Kidney epithelial cell (primary cell): ENCODE measurements at regions not wholly inside any gene's neighbourhood (a gene's known extent, or its start where the extent isn't known, plus 50 kb on each side); places are given as distances from the start of the nearest gene placed in this dataset.
"Not testable (repeated sequence)": the region's sequence is repeated elsewhere in the genome, so short reads cannot be mapped to it uniquely, and the experiment has no call there.

Experiments used
- DNase-seq: peaks from one replicate; pipeline ENCODE4 v3.0.0-alpha.2; 2010; ENCODE audit warnings: low read depth
- H3K27me3 ChIP-seq: 2 replicates; pipeline ENCODE4 v1.6.0; 2011; ENCODE audit warnings: low read length; ENCODE audit not compliant: control insufficient read depth, insufficient read depth
- H3K36me3 ChIP-seq: 2 replicates; pipeline ENCODE4 v1.5.1; 2011; ENCODE audit warnings: low read length; ENCODE audit not compliant: control insufficient read depth, insufficient read depth
- H3K4me3 ChIP-seq: 2 replicates; pipeline ENCODE4 v1.5.1; 2011; ENCODE audit warnings: low read depth, mild to moderate bottlenecking, control low read depth, low read length
- TF ChIP-seq, protein P1 (sequence below): IDR thresholded peaks from 2 replicates; pipeline ENCODE4 v1.5.1; 2011; ENCODE audit warnings: mild to moderate bottlenecking, moderate library complexity, low read length, control low read depth, inconsistent platforms; ENCODE audit not compliant: insufficient read depth, poor library complexity, severe bottlenecking

- TF ChIP-seq, protein P1, sequence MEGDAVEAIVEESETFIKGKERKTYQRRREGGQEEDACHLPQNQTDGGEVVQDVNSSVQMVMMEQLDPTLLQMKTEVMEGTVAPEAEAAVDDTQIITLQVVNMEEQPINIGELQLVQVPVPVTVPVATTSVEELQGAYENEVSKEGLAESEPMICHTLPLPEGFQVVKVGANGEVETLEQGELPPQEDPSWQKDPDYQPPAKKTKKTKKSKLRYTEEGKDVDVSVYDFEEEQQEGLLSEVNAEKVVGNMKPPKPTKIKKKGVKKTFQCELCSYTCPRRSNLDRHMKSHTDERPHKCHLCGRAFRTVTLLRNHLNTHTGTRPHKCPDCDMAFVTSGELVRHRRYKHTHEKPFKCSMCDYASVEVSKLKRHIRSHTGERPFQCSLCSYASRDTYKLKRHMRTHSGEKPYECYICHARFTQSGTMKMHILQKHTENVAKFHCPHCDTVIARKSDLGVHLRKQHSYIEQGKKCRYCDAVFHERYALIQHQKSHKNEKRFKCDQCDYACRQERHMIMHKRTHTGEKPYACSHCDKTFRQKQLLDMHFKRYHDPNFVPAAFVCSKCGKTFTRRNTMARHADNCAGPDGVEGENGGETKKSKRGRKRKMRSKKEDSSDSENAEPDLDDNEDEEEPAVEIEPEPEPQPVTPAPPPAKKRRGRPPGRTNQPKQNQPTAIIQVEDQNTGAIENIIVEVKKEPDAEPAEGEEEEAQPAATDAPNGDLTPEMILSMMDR, result no peak
- H3K27me3 ChIP-seq, result no peaks in the 10 kb centered on the region
- H3K36me3 ChIP-seq, result no peaks in the 10 kb centered on the region
- no peak for DNase-seq
- no peak overlapping the region for H3K4me3 ChIP-seq
Observed at GRCh38 chr1:143574891-143575520, 396.8 kb downstream of the FAM72C start.

DNA sequence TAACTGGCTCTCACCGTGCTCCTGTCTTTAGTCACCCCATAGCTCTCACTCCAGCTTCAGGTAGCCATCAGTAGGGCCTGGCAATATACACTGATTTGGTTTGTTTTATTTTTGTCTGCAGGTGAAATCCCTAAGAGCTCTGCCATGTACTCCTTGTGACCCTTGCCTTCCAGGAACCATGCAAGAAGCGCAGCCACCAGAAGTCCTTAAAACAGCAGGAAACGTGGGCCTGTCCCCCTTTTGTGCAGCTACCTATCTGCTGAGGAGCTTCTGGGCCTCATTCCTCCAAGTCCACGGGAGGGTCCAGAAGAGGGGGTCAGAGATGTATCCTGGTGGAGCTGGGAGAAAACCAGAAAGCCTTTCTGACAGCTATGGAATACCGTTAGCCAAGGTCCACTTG is 399.1 kb downstream of the FAM72C start:
- DNase-seq, H3K36me3 ChIP-seq, H3K27me3 ChIP-seq, H3K4me3 ChIP-seq: not testable (repeated sequence)

DNA sequence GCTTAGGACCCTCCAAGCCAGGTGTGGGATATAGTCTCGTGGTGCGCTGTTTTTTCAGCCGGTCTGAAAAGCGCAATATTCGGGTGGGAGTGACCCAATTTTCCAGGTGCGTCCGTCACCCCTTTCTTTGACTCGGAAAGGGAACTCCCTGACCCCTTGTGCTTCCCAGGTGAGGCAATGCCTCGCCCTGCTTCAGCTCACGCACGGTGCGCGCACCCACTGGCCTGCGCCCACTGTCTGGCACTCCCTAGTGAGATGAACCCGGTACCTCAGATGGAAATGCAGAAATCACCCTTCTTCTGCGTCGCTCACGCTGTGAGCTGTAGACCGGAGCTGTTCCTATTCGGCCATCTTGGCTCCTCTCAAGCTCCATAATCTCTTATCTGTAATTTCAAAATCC is 408.0 kb downstream of the FAM72C start:
- H3K36me3 ChIP-seq, DNase-seq, H3K4me3 ChIP-seq, H3K27me3 ChIP-seq: not testable (repeated sequence)

DNA sequence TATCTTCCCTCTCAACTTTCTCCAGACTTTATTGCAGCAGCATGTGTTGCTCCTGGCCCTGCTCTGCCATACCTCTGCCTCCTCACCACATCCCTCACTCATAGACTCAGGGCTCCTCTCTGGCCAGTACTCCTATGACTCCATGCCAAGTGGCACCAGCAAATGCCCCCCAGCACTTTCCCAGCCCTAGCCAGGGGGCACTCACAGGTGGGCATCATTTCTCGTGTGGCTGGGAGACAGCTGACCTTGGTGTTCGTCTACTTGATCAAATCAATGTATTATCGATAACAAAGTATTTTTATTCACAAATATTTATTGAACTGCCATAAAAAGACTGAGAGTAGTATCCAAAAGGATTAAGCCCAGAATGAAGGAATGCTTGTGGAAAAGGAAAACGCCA is 418.2 kb downstream of the FAM72C start:
- no peaks in the 10 kb centered on the region for H3K27me3 ChIP-seq
- DNase-seq, result no peak
- no peaks in the 10 kb centered on the region for H3K36me3 ChIP-seq
- H3K4me3 ChIP-seq, result no peak overlapping the region
- TF ChIP-seq, protein P1, result no peak

DNA sequence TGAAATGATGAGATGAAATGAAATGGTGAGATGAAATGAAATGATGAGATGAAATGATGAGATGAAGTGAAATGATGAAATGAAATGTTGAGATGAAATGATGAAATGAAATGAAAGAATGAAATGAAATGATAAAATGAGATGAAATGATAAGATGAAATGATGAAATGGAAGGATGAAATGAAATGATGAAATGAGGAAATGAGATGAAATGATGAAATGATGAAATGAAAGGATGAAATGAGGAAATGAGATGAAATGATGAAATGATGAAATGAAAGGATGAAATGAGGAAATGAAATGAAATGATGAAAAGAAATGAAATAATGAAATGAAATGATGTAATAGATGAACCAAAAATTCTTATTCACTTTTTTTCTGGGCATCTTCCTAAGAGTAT is 467.1 kb downstream of the FAM72C start:
- H3K27me3 ChIP-seq, H3K4me3 ChIP-seq, H3K36me3 ChIP-seq, DNase-seq: not testable (repeated sequence)

DNA sequence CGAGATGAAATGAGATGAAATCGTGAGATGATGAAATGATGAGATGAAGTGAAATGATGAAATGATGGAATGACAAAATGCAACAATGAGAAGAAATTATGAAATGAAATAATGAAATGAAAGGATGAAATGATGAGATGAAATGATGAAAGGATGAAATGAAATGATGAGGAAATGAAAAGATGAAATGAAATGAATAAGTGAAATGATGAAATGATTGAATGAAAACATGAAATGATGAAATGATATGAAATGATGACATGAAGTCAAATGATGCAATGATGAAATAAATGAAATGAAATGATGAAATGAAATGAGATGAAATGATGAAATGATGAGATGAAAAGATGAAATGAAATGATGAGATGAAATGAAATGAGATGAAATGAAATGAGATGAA is 467.7 kb downstream of the FAM72C start:
- not testable (repeated sequence) for DNase-seq, H3K27me3 ChIP-seq, H3K4me3 ChIP-seq, H3K36me3 ChIP-seq

DNA sequence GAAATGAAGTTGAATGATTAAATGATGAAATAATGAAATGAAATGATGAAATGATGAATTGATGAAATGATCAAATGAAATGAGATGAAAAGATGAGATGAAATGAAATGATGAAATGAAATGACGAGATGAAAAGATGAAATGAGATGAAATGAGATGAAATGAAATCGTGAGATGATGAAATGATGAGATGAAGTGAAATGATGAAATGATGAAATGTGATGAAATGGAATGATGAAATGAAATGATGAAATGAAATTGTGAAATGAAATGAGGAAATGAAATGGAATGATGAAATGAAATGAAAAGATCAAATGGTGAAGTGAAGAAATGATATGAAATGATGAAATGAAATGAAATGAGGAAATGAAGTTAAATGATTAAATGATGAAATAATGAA is 468.7 kb downstream of the FAM72C start:
- not testable (repeated sequence) for H3K4me3 ChIP-seq, DNase-seq, H3K36me3 ChIP-seq, H3K27me3 ChIP-seq

GRCh38 chr1:143502038-143502437 is 469.7 kb downstream of the FAM72C start:
- not testable (repeated sequence) for H3K4me3 ChIP-seq, DNase-seq, H3K36me3 ChIP-seq
- H3K27me3 ChIP-seq, result peaks cover 13% of the 10 kb centered on the region

GRCh38 chr1:143498059-143498749 is 473.6 kb downstream of the FAM72C start:
- Histone ChIP-seq H3K4me3 (peak overlapping the region; percentile 18), H3K27me3 (peaks cover 14% of the 10 kb centered on the region)
- H3K36me3 ChIP-seq, DNase-seq: not testable (repeated sequence)
